ENCODE measurements at regions not wholly inside any gene's neighbourhood (a gene's known extent, or its start where the extent isn't known, plus 50 kb on each side); places are given as distances from the start of the nearest gene placed in this dataset.

GRCh38 chr2:65799141-65799854 is 366.9 kb upstream of the SPRED2 start:
- in situ Hi-C loops (cut with MboI; ENCODE audit: low sequenced_read_pairs) = no loop called here
- Histone ChIP-seq H3K4me3 (no peak overlapping the region), H3K36me3 (replicated peaks) (no peaks in the 10 kb centered on the region), H3K4me1 (no peaks in the 10 kb centered on the region), H3K27me3 (ENCODE audit: low read depth) (0 out of 2 replicates have a peak, but pooled peaks cover 2% of the 10 kb centered on the region), H3K9me3 (no peaks in the 10 kb centered on the region)
- DNase-seq (ENCODE audit: low spot score in 2 of 2) = no peak

GRCh38 chr2:65798641-65799040 is 366.2 kb upstream of the SPRED2 start:
- in situ Hi-C loops (cut with MboI; ENCODE audit: low sequenced_read_pairs) = no loop called here
- H3K36me3 ChIP-seq (replicated peaks) = no peaks in the 10 kb centered on the region
- H3K4me3 ChIP-seq = no peak overlapping the region
- H3K4me1 ChIP-seq = no peaks in the 10 kb centered on the region
- no peak for DNase-seq (ENCODE audit: low spot score in 2 of 2)
- 0 out of 2 replicates have a peak, but pooled peaks cover 2% of the 10 kb centered on the region for H3K27me3 ChIP-seq (ENCODE audit: low read depth)
- no peaks in the 10 kb centered on the region for H3K9me3 ChIP-seq

GRCh38 chr2:65794994-65795393 is 362.6 kb upstream of the SPRED2 start:
- Histone ChIP-seq H3K9me3 (no peaks in the 10 kb centered on the region), H3K4me3 (no peak overlapping the region), H3K27me3 (ENCODE audit: low read depth) (0 out of 2 replicates have a peak, but pooled peaks cover 2% of the 10 kb centered on the region), H3K4me1 (no peaks in the 10 kb centered on the region), H3K36me3 (replicated peaks) (no peaks in the 10 kb centered on the region)
- DNase-seq (ENCODE audit: low spot score in 2 of 2) = no peak
- in situ Hi-C loops (cut with MboI; ENCODE audit: low sequenced_read_pairs) = no loop called here

- Histone ChIP-seq H3K4me1 (no peaks in the 10 kb centered on the region), H3K4me3 (no peak overlapping the region), H3K36me3 (replicated peaks) (no peaks in the 10 kb centered on the region), H3K9me3 (no peaks in the 10 kb centered on the region), H3K27me3 (ENCODE audit: low read depth) (0 out of 2 replicates have a peak, but pooled peaks cover 2% of the 10 kb centered on the region)
- no peak for DNase-seq (ENCODE audit: low spot score in 2 of 2)
- in situ Hi-C loops (cut with MboI; ENCODE audit: low sequenced_read_pairs) = no loop called here
Measured at GRCh38 chr2:65791404-65791975, 359.1 kb upstream of the SPRED2 start.

GRCh38 chr2:65790676-65790935 is 358.2 kb upstream of the SPRED2 start:
- no peaks in the 10 kb centered on the region for H3K27me3 ChIP-seq (ENCODE audit: low read depth)
- H3K9me3 ChIP-seq = no peaks in the 10 kb centered on the region
- H3K4me1 ChIP-seq = no peaks in the 10 kb centered on the region
- no peaks in the 10 kb centered on the region for H3K36me3 ChIP-seq (replicated peaks)
- DNase-seq (ENCODE audit: low spot score in 2 of 2) = no peak
- in situ Hi-C loops (cut with MboI; ENCODE audit: low sequenced_read_pairs) = no loop called here
- no peak overlapping the region for H3K4me3 ChIP-seq

GRCh38 chr2:65789923-65790675 is 357.7 kb upstream of the SPRED2 start:
- no peaks in the 10 kb centered on the region for H3K9me3 ChIP-seq
- H3K36me3 ChIP-seq (replicated peaks) = no peaks in the 10 kb centered on the region
- in situ Hi-C loops (cut with MboI; ENCODE audit: low sequenced_read_pairs) = no loop called here
- no peaks in the 10 kb centered on the region for H3K27me3 ChIP-seq (ENCODE audit: low read depth)
- no peaks in the 10 kb centered on the region for H3K4me1 ChIP-seq
- no peak for DNase-seq (ENCODE audit: low spot score in 2 of 2)
- H3K4me3 ChIP-seq = no peak overlapping the region

GRCh38 chr2:65788556-65788955 is 356.2 kb upstream of the SPRED2 start:
- no peak overlapping the region for H3K4me3 ChIP-seq
- no peaks in the 10 kb centered on the region for H3K36me3 ChIP-seq (replicated peaks)
- no peaks in the 10 kb centered on the region for H3K27me3 ChIP-seq (ENCODE audit: low read depth)
- DNase-seq (ENCODE audit: low spot score in 2 of 2) = no peak
- in situ Hi-C loops (cut with MboI; ENCODE audit: low sequenced_read_pairs) = no loop called here
- H3K9me3 ChIP-seq = no peaks in the 10 kb centered on the region
- no peaks in the 10 kb centered on the region for H3K4me1 ChIP-seq

- no peaks in the 10 kb centered on the region for H3K4me1 ChIP-seq
- H3K27me3 ChIP-seq (ENCODE audit: low read depth) = no peaks in the 10 kb centered on the region
- no peaks in the 10 kb centered on the region for H3K9me3 ChIP-seq
- DNase-seq (ENCODE audit: low spot score in 2 of 2) = no peak
- in situ Hi-C loops (cut with MboI; ENCODE audit: low sequenced_read_pairs) = no loop called here
- no peak overlapping the region for H3K4me3 ChIP-seq
- H3K36me3 ChIP-seq (replicated peaks) = no peaks in the 10 kb centered on the region
Measured at GRCh38 chr2:65786765-65787164, 354.4 kb upstream of the SPRED2 start.

GRCh38 chr2:65786007-65786717 is 353.8 kb upstream of the SPRED2 start:
- no peak for DNase-seq (ENCODE audit: low spot score in 2 of 2)
- no peaks in the 10 kb centered on the region for H3K4me1 ChIP-seq
- H3K27me3 ChIP-seq (ENCODE audit: low read depth) = no peaks in the 10 kb centered on the region
- in situ Hi-C loops (cut with MboI; ENCODE audit: low sequenced_read_pairs) = no loop called here
- H3K36me3 ChIP-seq (replicated peaks) = no peaks in the 10 kb centered on the region
- H3K4me3 ChIP-seq = no peak overlapping the region
- H3K9me3 ChIP-seq = no peaks in the 10 kb centered on the region

GRCh38 chr2:65782996-65783650 is 350.7 kb upstream of the SPRED2 start:
- DNase-seq (ENCODE audit: low spot score in 2 of 2) = no peak
- Histone ChIP-seq H3K9me3 (no peaks in the 10 kb centered on the region), H3K36me3 (replicated peaks) (no peaks in the 10 kb centered on the region), H3K27me3 (ENCODE audit: low read depth) (no peaks in the 10 kb centered on the region), H3K4me3 (no peak overlapping the region), H3K4me1 (no peaks in the 10 kb centered on the region)
- in situ Hi-C loops (cut with MboI; ENCODE audit: low sequenced_read_pairs) = no loop called here

- Histone ChIP-seq H3K36me3 (replicated peaks) (no peaks in the 10 kb centered on the region), H3K4me1 (no peaks in the 10 kb centered on the region), H3K27me3 (ENCODE audit: low read depth) (no peaks in the 10 kb centered on the region), H3K4me3 (no peak overlapping the region), H3K9me3 (no peaks in the 10 kb centered on the region)
- in situ Hi-C loops (cut with MboI; ENCODE audit: low sequenced_read_pairs) = no loop called here
- DNase-seq (ENCODE audit: low spot score in 2 of 2) = no peak
Measured at GRCh38 chr2:65782186-65782585, 349.8 kb upstream of the SPRED2 start.

GRCh38 chr2:65781756-65782155 is 349.4 kb upstream of the SPRED2 start:
- Histone ChIP-seq H3K27me3 (ENCODE audit: low read depth) (no peaks in the 10 kb centered on the region), H3K36me3 (replicated peaks) (no peaks in the 10 kb centered on the region), H3K9me3 (no peaks in the 10 kb centered on the region), H3K4me1 (no peaks in the 10 kb centered on the region), H3K4me3 (no peak overlapping the region)
- DNase-seq (ENCODE audit: low spot score in 2 of 2) = no peak
- in situ Hi-C loops (cut with MboI; ENCODE audit: low sequenced_read_pairs) = no loop called here

- in situ Hi-C loops (cut with MboI; ENCODE audit: low sequenced_read_pairs) = no loop called here
- DNase-seq (ENCODE audit: low spot score in 2 of 2) = no peak
- H3K36me3 ChIP-seq (replicated peaks) = no peaks in the 10 kb centered on the region
Measured at GRCh38 chr2:65779021-65779420, 346.6 kb upstream of the SPRED2 start.

More at GRCh38 chr2:65779021-65779420, 346.6 kb upstream of the SPRED2 start:
- no peak overlapping the region for H3K4me3 ChIP-seq
- no peaks in the 10 kb centered on the region for H3K9me3 ChIP-seq
- no peaks in the 10 kb centered on the region for H3K4me1 ChIP-seq
- peaks cover 6% of the 10 kb centered on the region; the same call in 1 of the 2 replicates for H3K27me3 ChIP-seq (ENCODE audit: low read depth)
